H1 (cell line): ENCODE measurements at regions not wholly inside any gene's neighbourhood (a gene's known extent, or its start where the extent isn't known, plus 50 kb on each side); places are given as distances from the start of the nearest gene placed in this dataset.

Experiments
- CTCF ChIA-PET: fragments of 300-600 bp; sonication (Branson Sonifier 250); formaldehyde crosslinking; loops from one replicate; lab custom pipeline; 2021; ENCODE audit not compliant: partially characterized antibody; lab: Charles Lee
- POLR2A ChIA-PET: fragments of 300-600 bp; sonication (Branson Sonifier 250); formaldehyde crosslinking; loops from one replicate; lab custom pipeline; 2021; ENCODE audit warnings: inconsistent platforms; ENCODE audit not compliant: partially characterized antibody; lab: Charles Lee
- DNase-seq, 2 experiments: peaks; one replicate each; pipeline versions ENCODE4 v3.0.0 to v3.0.0-alpha.2; 2010 to 2022; ENCODE audit warnings: low spot score in 2 of 2, low read depth in 1 of 2, mixed read lengths in 1 of 2
- FAIRE-seq: peaks from 2 replicates; lab custom pipeline; 2011; peaks lifted over from hg19 to GRCh38; lab: Jason Lieb, UNC
- H2AFZ ChIP-seq: 2 replicates; pipeline ENCODE4 v1.8.1; 2012; ENCODE audit warnings: low read length, inconsistent platforms
- H2AK5ac ChIP-seq: 2 replicates; pipeline ENCODE4 v1.6.1; 2013; ENCODE audit warnings: low read depth, low read length
- H2BK120ac ChIP-seq: replicated peaks from 2 replicates; pipeline ENCODE3; 2013; ENCODE audit warnings: low read depth, low read length, inconsistent platforms
- H2BK12ac ChIP-seq: 2 replicates; pipeline ENCODE4 v1.6.1; 2013; ENCODE audit warnings: low read depth, low read length
- H2BK15ac ChIP-seq: 2 replicates; pipeline ENCODE4 v1.6.1; 2013; ENCODE audit warnings: low read length
- H2BK20ac ChIP-seq: 2 replicates; pipeline ENCODE4 v1.6.1; 2013; ENCODE audit warnings: low read length
- H2BK5ac ChIP-seq: 2 replicates; pipeline ENCODE4 v1.6.1; 2013; ENCODE audit warnings: low read depth, low read length
- H3K14ac ChIP-seq: 2 replicates; pipeline ENCODE4 v1.6.1; 2013; ENCODE audit warnings: inconsistent platforms; ENCODE audit not compliant: insufficient read length
- H3K18ac ChIP-seq: 2 replicates; pipeline ENCODE4 v1.6.1; 2013; ENCODE audit warnings: low read length; ENCODE audit errors: extremely low read depth
- H3K23ac ChIP-seq: 2 replicates; pipeline ENCODE4 v1.6.1; 2013; ENCODE audit warnings: inconsistent platforms; ENCODE audit not compliant: insufficient read length
- H3K23me2 ChIP-seq: 2 replicates; pipeline ENCODE4 v1.6.1; 2013; ENCODE audit warnings: low read depth, low read length
- H3K27ac ChIP-seq: 2 replicates; pipeline ENCODE4 v1.6.1; 2011; ENCODE audit warnings: low read depth, low read length, inconsistent platforms
- H3K27me3 ChIP-seq, 4 experiments: replicated peaks in 1 of 4; 1 replicate in 1 of 4; 2 replicates in 3 of 4; pipeline versions ENCODE4 v1.6.1 to v1.8.1; 2011 to 2013; ENCODE audit warnings: low read length in 3 of 4, mild to moderate bottlenecking in 3 of 4, inconsistent platforms in 2 of 4, mixed read lengths in 2 of 4, moderate library complexity in 1 of 4; ENCODE audit not compliant: control insufficient read depth in 3 of 4, insufficient read depth in 3 of 4; ENCODE audit errors: extremely low read depth in 1 of 4
- H3K36me3 ChIP-seq, 4 experiments: 2 replicates each; pipeline versions ENCODE4 v1.6.1 to v1.8.1; 2011 to 2013; ENCODE audit warnings: mild to moderate bottlenecking in 4 of 4, low read length in 3 of 4, moderate library complexity in 2 of 4, control low read depth in 1 of 4, inconsistent platforms in 1 of 4; ENCODE audit not compliant: insufficient read depth in 4 of 4, control insufficient read depth in 2 of 4
- H3K4ac ChIP-seq: replicated peaks from 2 replicates; pipeline ENCODE3; 2013; ENCODE audit warnings: low read length, low read depth, mixed read lengths, inconsistent platforms; ENCODE audit not compliant: insufficient read length
- H3K4me1 ChIP-seq, 4 experiments: replicated peaks in 1 of 4; 1 replicate in 1 of 4; 2 replicates in 3 of 4; pipeline versions ENCODE4 v1.6.1 to v1.8.1; 2011 to 2013; ENCODE audit warnings: low read length in 3 of 4, inconsistent platforms in 2 of 4, mixed read lengths in 1 of 4; ENCODE audit not compliant: insufficient read depth in 4 of 4, control insufficient read depth in 3 of 4
- H3K4me2 ChIP-seq, 2 experiments: 2 replicates each; pipeline versions ENCODE4 v1.6.1 to v1.8.1; 2011 to 2013; ENCODE audit warnings: low read depth in 2 of 2, low read length in 2 of 2, control low read depth in 1 of 2, inconsistent platforms in 1 of 2, mild to moderate bottlenecking in 1 of 2; ENCODE audit not compliant: insufficient read depth in 1 of 2
- H3K4me3 ChIP-seq, 4 experiments: fragments of 200-600, 300-600 bp in 1 of 4; sonication (generic), shearing (Covaris generic), sonication (Bioruptor Twin) in 1 of 4; 2 replicates each; pipeline versions ENCODE4 v1.5.1 to v1.8.1; 2011 to 2016; ENCODE audit warnings: low read length in 4 of 4, low read depth in 3 of 4, control low read depth in 2 of 4, inconsistent platforms in 2 of 4, mild to moderate bottlenecking in 2 of 4, mixed read lengths in 1 of 4, moderate library complexity in 1 of 4; ENCODE audit not compliant: insufficient read depth in 2 of 4; ENCODE audit errors: extremely low read depth in 1 of 4
- H3K56ac ChIP-seq: replicated peaks from 2 replicates; pipeline ENCODE3; 2013; ENCODE audit warnings: low read depth, mild to moderate bottlenecking, mixed read lengths, low read length, inconsistent platforms; ENCODE audit not compliant: insufficient read length
- H3K79me1 ChIP-seq: 2 replicates; pipeline ENCODE4 v1.6.1; 2013; ENCODE audit warnings: low read depth, low read length, control low read depth
- H3K79me2 ChIP-seq, 2 experiments: 2 replicates each; pipeline versions ENCODE4 v1.6.1 to v1.8.1; 2012 to 2013; ENCODE audit warnings: low read length in 2 of 2, mild to moderate bottlenecking in 2 of 2, inconsistent platforms in 1 of 2; ENCODE audit not compliant: insufficient read depth in 2 of 2, control insufficient read depth in 1 of 2
- H3K9ac ChIP-seq, 4 experiments: replicated peaks in 1 of 4; 1 replicate in 1 of 4; 2 replicates in 3 of 4; pipeline versions ENCODE4 v1.6.1 to v1.8.1; 2011 to 2013; ENCODE audit warnings: low read depth in 3 of 4, low read length in 3 of 4, control low read depth in 2 of 4, mild to moderate bottlenecking in 2 of 4, moderate library complexity in 2 of 4, inconsistent platforms in 1 of 4; ENCODE audit errors: extremely low read depth in 1 of 4
- H3K9me3 ChIP-seq, 2 experiments: 2 replicates each; pipeline versions ENCODE4 v1.6.1 to v1.8.1; 2012 to 2013; ENCODE audit warnings: mild to moderate bottlenecking in 2 of 2, moderate library complexity in 2 of 2, control low read depth in 1 of 2, inconsistent platforms in 1 of 2, low read depth in 1 of 2, low read length in 1 of 2, mixed read lengths in 1 of 2; ENCODE audit not compliant: insufficient read depth in 2 of 2
- H4K20me1 ChIP-seq, 2 experiments: replicated peaks in 1 of 2; 2 replicates each; pipeline versions ENCODE3 to v1.8.1; 2011 to 2013; ENCODE audit warnings: inconsistent platforms in 2 of 2, low read length in 2 of 2, mild to moderate bottlenecking in 1 of 2; ENCODE audit not compliant: insufficient read depth in 2 of 2, control insufficient read depth in 1 of 2
- H4K5ac ChIP-seq: 2 replicates; pipeline ENCODE4 v1.6.1; 2013; ENCODE audit warnings: low read length, low read depth, mixed read lengths, inconsistent platforms; ENCODE audit not compliant: insufficient read length
- H4K8ac ChIP-seq: 2 replicates; pipeline ENCODE4 v1.8.0; 2013; ENCODE audit warnings: mild to moderate bottlenecking, moderate library complexity, low read length, inconsistent platforms; ENCODE audit not compliant: insufficient read depth; ENCODE audit errors: extremely low read depth
- H4K91ac ChIP-seq: replicated peaks from 2 replicates; pipeline ENCODE3; 2013; ENCODE audit warnings: low read length, mixed read lengths, inconsistent platforms; ENCODE audit not compliant: insufficient read length
- BACH1 ChIP-seq: IDR thresholded peaks from 2 replicates; pipeline ENCODE4 v1.6.1; 2012; ENCODE audit warnings: low read length, improper control_type of control experiment
- GTF2F1 ChIP-seq: IDR thresholded peaks from 2 replicates; pipeline ENCODE4 v1.6.1; 2012; ENCODE audit warnings: low read depth, low read length, improper control_type of control experiment, borderline replicate concordance
- KDM4A ChIP-seq: IDR thresholded peaks from one replicate; pipeline ENCODE4 v1.7.1; 2012; ENCODE audit warnings: low read depth, mild to moderate bottlenecking, moderate library complexity, low read length, inconsistent platforms; ENCODE audit not compliant: severe bottlenecking
- MAFK ChIP-seq: IDR thresholded peaks from 2 replicates; pipeline ENCODE4 v1.6.1; 2012; ENCODE audit warnings: low read depth, mild to moderate bottlenecking, improper control_type of control experiment, low read length
- NRF1 ChIP-seq: IDR thresholded peaks from 2 replicates; pipeline ENCODE4 v1.6.1; 2011; ENCODE audit warnings: mild to moderate bottlenecking, low read depth, low read length, improper control_type of control experiment
- TCF12 ChIP-seq: IDR thresholded peaks from 2 replicates; pipeline ENCODE4 v1.6.1; 2011; ENCODE audit warnings: low read depth, mild to moderate bottlenecking, low read length
- WGBS, 2 experiments: shearing (Covaris generic) in 1 of 2; methylation state at CpG; one replicate each; pipeline versions ENCODE4 v1.1.6 to v1.1.7; 2013 to 2015; ENCODE audit warnings: low lambda C conversion rate in 2 of 2, mixed read lengths in 2 of 2, inconsistent platforms in 1 of 2, low coverage in 1 of 2, missing lambda C conversion rate in 1 of 2; ENCODE audit not compliant: insufficient replicate concordance in 2 of 2, insufficient coverage in 1 of 2, insufficient read length in 1 of 2; ENCODE audit errors: extremely low coverage in 1 of 2, missing lambda C conversion rate in 1 of 2; 5-methylcytosine and 5-hydroxymethylcytosine counted together

DNA sequence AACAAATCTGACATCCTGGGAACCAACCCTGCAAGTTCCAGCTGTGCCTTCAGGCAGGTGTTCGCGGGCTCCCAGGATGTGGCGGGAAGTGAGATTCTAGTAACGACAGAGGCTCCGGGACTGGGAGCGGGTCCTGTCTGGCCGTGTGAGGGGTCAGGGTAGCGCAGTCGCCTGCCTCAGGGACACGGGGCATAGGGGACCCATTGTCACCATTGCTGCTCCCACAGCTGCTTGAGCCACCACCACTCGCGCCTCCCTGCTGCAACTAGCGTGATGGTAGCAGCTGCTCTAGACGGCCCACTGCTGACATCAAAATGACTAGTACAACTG, 468.5 kb downstream of the CDH9 start:
- no peaks in the 10 kb centered on the region for H3K36me3 ChIP-seq
- no peaks in the 10 kb centered on the region for H4K20me1 ChIP-seq
- no peak overlapping the region for H2BK120ac ChIP-seq
- TF ChIP-seq KDM4A (no peak), TCF12 (no peak), GTF2F1 (no peak), NRF1 (no peak), MAFK (no peak), BACH1 (no peak)
- FAIRE-seq (no peak), DNase-seq (no peak)
- no peaks in the 10 kb centered on the region for H3K79me1 ChIP-seq
- H3K4me2 ChIP-seq = no peak overlapping the region
- no peak overlapping the region for H4K91ac ChIP-seq
- H2BK12ac ChIP-seq = no peak overlapping the region
- no peaks in the 10 kb centered on the region for H3K27me3 ChIP-seq
- H3K18ac ChIP-seq = no peak overlapping the region
- no peak overlapping the region for H4K5ac ChIP-seq
- POLR2A ChIA-PET = no interaction called here
- H3K79me2 ChIP-seq = no peaks in the 10 kb centered on the region
- H3K4me3 ChIP-seq = no peak overlapping the region
- H2AFZ ChIP-seq = no peak overlapping the region
- no peak overlapping the region for H2BK20ac ChIP-seq
- CTCF ChIA-PET = interaction anchor here (0.9 to 1.8 kb wide), 2 partner anchors 131 to 545 kb away, joined by 4 to 5 read pairs; no protein-coding TSS in a partner anchor
- no peak overlapping the region for H2BK5ac ChIP-seq
- H2BK15ac ChIP-seq = no peak overlapping the region
- no peak overlapping the region for H3K23ac ChIP-seq
- H4K8ac ChIP-seq = no peak overlapping the region
- no peak overlapping the region for H3K27ac ChIP-seq
- no peak overlapping the region for H3K9ac ChIP-seq
- no peak overlapping the region for H2AK5ac ChIP-seq
- no peaks in the 10 kb centered on the region for H3K4me1 ChIP-seq
- H3K14ac ChIP-seq = no peak overlapping the region
- H3K23me2 ChIP-seq = no peaks in the 10 kb centered on the region
- no peak overlapping the region for H3K4ac ChIP-seq
- WGBS, 2 experiments = 96% methylated on average over 13 of the region's 14 CpGs; no CpG with 5 or more reads in 1 of the 2 experiments
- peaks cover 0 to 5% of the 10 kb centered on the region in 2 experiments; a peak in 1 of 4 replicates for H3K9me3 ChIP-seq
- no peak overlapping the region for H3K56ac ChIP-seq
